Stimulated activated CD4-positive, alpha-beta T cell treated with anti-CD3 and anti-CD28 coated beads, Interleukin-12 subunit alpha, Interleukin-12 subunit beta, amount 100 ng/mL, for 48 hours (primary cell): ENCODE measurements at regions not wholly inside any gene's neighbourhood (a gene's known extent, or its start where the extent isn't known, plus 50 kb on each side); places are given as distances from the start of the nearest gene placed in this dataset.

Experiments used
- DNase-seq, 3 donors: peaks; one replicate each; pipeline ENCODE4 v3.0.0-alpha.2; 2020; ENCODE audit warnings: low read depth in 2 of 3, low spot score in 1 of 3

GRCh38 chr10:75294866-75295701, 59.3 kb upstream of the COMTD1 start:
- peak; percentile 64 to 70 (median 65) for DNase-seq

- DNase-seq: no peak
Observed at GRCh38 chr10:75294518-75294865, 58.7 kb upstream of the COMTD1 start.

GRCh38 chr10:75294031-75294437, 58.3 kb upstream of the COMTD1 start:
- DNase-seq: no peak

GRCh38 chr10:75293446-75293820, 57.7 kb upstream of the COMTD1 start:
- DNase-seq: no peak

- DNase-seq: no peak
Observed at GRCh38 chr10:75292794-75293445, 57.2 kb upstream of the COMTD1 start.

GRCh38 chr10:75291805-75292204, 56.0 kb upstream of the COMTD1 start:
- no peak for DNase-seq

GRCh38 chr10:75288140-75288711, 52.5 kb upstream of the COMTD1 start:
- DNase-seq: no peak

- DNase-seq: no peak
Observed at GRCh38 chr10:75287697-75288096, 51.9 kb upstream of the COMTD1 start.

GRCh38 chr10:75286901-75287300, 51.1 kb upstream of the COMTD1 start:
- DNase-seq: no peak
